OCI-LY7 (cell line): ENCODE measurements at regions not wholly inside any gene's neighbourhood (a gene's known extent, or its start where the extent isn't known, plus 50 kb on each side); places are given as distances from the start of the nearest gene placed in this dataset.

Source experiments
- EZH2phosphoT487 ChIP-seq: fragments of 200-600 bp; sonication (generic); IDR thresholded peaks from 2 replicates; pipeline ENCODE4 v1.6.1; 2018; ENCODE audit warnings: low read depth, borderline replicate concordance, mild to moderate bottlenecking, mixed run types, antibody characterized with exemption, low read length, moderate library complexity, mixed read lengths
- TF ChIP-seq, protein P1 (sequence below): fragments of 200-600 bp; sonication (generic); conservative IDR thresholded peaks from 2 replicates; pipeline ENCODE4 v1.5.1; 2014; ENCODE audit warnings: mild to moderate bottlenecking, antibody characterized with exemption, low read length, moderate library complexity, mixed read lengths

DNA sequence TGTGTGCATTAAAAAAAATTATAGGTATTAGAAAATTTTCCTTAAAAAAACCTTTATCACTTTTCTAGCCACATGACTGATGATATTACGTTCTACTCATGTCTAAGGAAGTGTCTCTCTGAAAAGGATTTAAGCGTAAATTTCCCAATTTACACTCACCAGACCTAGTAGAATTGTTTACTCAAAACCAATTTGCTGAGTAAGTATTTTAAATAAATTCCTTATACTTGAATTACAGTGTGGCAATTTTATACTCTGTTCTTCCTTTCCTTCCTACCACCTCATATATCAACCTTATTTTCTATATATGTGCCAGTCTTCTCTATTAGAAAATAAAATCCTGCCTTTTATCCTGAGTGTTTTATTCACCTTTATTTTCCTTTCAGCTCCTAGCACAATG is 1035.1 kb downstream of the TRHDE start:
- TF ChIP-seq, protein P1, sequence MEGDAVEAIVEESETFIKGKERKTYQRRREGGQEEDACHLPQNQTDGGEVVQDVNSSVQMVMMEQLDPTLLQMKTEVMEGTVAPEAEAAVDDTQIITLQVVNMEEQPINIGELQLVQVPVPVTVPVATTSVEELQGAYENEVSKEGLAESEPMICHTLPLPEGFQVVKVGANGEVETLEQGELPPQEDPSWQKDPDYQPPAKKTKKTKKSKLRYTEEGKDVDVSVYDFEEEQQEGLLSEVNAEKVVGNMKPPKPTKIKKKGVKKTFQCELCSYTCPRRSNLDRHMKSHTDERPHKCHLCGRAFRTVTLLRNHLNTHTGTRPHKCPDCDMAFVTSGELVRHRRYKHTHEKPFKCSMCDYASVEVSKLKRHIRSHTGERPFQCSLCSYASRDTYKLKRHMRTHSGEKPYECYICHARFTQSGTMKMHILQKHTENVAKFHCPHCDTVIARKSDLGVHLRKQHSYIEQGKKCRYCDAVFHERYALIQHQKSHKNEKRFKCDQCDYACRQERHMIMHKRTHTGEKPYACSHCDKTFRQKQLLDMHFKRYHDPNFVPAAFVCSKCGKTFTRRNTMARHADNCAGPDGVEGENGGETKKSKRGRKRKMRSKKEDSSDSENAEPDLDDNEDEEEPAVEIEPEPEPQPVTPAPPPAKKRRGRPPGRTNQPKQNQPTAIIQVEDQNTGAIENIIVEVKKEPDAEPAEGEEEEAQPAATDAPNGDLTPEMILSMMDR: no peak
- no peak for TF ChIP-seq EZH2phosphoT487
